Retinal pigment epithelial cell (primary cell): ENCODE measurements at regions not wholly inside any gene's neighbourhood (a gene's known extent, or its start where the extent isn't known, plus 50 kb on each side); places are given as distances from the start of the nearest gene placed in this dataset.

ENCODE experiments used
- DNase-seq: peaks from one replicate; pipeline ENCODE4 v3.0.0-alpha.2; 2010; ENCODE audit warnings: low read depth
- H3K4me3 ChIP-seq: 2 replicates; pipeline ENCODE4 v1.5.1; 2011; ENCODE audit warnings: mild to moderate bottlenecking, low read length, control low read depth, moderate library complexity
- TF ChIP-seq, protein P1 (sequence below): conservative IDR thresholded peaks from 2 replicates; pipeline ENCODE4 v1.5.1; 2011; ENCODE audit warnings: low read depth, low read length, control low read depth, inconsistent platforms

- H3K4me3 ChIP-seq = no peak overlapping the region
- TF ChIP-seq, protein P1, sequence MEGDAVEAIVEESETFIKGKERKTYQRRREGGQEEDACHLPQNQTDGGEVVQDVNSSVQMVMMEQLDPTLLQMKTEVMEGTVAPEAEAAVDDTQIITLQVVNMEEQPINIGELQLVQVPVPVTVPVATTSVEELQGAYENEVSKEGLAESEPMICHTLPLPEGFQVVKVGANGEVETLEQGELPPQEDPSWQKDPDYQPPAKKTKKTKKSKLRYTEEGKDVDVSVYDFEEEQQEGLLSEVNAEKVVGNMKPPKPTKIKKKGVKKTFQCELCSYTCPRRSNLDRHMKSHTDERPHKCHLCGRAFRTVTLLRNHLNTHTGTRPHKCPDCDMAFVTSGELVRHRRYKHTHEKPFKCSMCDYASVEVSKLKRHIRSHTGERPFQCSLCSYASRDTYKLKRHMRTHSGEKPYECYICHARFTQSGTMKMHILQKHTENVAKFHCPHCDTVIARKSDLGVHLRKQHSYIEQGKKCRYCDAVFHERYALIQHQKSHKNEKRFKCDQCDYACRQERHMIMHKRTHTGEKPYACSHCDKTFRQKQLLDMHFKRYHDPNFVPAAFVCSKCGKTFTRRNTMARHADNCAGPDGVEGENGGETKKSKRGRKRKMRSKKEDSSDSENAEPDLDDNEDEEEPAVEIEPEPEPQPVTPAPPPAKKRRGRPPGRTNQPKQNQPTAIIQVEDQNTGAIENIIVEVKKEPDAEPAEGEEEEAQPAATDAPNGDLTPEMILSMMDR = no peak
- DNase-seq = no peak
These were observed 1587.0 kb upstream of the PRR20A start for GRCh38 chr13:55553701-55554100.

DNA sequence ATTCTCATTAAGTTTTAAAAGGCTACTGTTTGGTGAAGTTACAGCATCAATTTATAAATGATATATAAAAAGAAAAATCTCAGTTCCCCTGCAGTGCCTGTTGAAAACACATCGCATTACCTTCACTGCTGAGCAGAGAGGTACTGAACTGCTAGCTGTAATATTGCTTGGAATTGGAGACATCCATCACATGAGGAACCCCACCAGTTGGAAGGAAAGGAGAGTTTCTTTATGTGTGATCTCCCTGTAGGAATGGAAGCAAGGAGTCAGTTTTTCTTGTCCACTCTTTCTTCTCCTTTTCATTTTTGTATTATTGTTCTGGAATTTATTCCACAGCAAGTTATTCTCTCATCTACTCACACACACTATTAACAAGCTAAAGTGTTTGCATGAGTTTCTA is 1586.0 kb upstream of the PRR20A start:
- TF ChIP-seq, protein P1 = no peak
- no peak overlapping the region for H3K4me3 ChIP-seq
- DNase-seq = no peak

DNA sequence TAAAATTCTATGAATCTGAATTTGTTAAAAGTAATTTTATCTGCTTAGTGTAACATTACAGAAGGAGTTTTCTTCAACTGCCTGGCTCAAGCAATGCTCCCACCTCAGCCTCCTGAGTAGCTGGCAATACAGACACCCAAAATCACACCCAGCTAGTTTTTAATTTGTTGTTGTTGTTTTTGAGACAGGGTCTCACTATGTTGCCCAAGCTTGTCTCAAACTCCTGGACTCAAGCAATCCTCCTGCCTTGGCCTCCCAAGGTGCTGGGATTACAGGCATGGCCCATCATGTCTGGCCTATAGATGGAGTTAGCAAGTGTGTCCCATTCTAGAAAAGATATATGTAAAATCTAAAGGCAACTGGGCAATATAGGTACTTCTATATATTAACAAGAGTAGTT is 1580.4 kb upstream of the PRR20A start:
- H3K4me3 ChIP-seq = no peak overlapping the region
- no peak for DNase-seq
- TF ChIP-seq, protein P1 = no peak

DNA sequence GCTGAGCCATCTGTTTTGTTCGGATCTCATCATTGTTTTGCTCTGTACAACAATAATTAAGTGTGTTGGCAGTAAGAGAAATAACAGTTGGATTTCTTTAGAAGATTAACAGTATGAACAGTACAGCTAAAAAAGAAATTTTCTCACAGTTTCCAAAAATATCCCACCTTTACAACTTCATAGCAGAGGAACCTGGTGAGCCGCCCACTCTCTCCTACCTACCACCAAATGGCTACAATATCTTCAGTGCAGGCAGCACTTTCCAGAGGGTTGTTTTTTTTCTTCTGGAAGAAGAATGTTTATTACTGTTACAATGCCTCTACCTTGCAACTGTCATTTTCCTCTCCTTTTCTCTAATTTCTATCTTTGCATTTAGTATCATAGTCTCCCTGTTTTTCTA is 1577.5 kb upstream of the PRR20A start:
- H3K4me3 ChIP-seq = no peak overlapping the region
- no peak for DNase-seq
- TF ChIP-seq, protein P1 = no peak

- no peak overlapping the region for H3K4me3 ChIP-seq
- no peak for DNase-seq
- TF ChIP-seq, protein P1 = no peak
These were observed 1574.4 kb upstream of the PRR20A start for GRCh38 chr13:55566334-55566733.

DNA sequence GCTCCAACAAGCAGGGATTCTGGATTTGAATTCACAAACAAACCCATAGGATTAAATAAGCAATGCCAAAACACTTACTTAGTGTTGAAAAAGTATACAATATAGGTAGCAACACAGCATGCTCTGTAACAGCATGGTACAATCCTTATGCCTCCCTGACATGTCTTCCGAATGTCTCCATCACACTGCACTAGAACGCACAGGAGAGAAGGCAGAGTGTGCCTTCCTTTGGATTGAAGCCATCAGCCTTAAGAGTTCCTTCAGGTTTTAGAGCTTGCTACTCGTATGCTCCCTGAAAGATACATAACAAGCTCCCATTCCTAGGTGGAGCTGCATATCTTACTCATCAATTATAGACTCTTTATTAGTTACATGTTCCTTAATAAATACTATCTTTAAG is 1573.9 kb upstream of the PRR20A start:
- DNase-seq = no peak
- no peak overlapping the region for H3K4me3 ChIP-seq
- TF ChIP-seq, protein P1 = no peak

GRCh38 chr13:55567721-55568625 is 1572.7 kb upstream of the PRR20A start:
- DNase-seq = no peak

More at GRCh38 chr13:55567721-55568625, 1572.7 kb upstream of the PRR20A start:
- no peak overlapping the region for H3K4me3 ChIP-seq
- TF ChIP-seq, protein P1 = no peak
